Calu3 (cell line): ENCODE measurements at regions not wholly inside any gene's neighbourhood (a gene's known extent, or its start where the extent isn't known, plus 50 kb on each side); places are given as distances from the start of the nearest gene placed in this dataset.

Source experiments
- BruUV-seq: library from RNA; stranded (reverse); fragments of 400-500 nt; replicated peaks from 2 replicates; lab custom pipeline; 2021; lab: Mats Ljungman, UMichigan
- CTCF ChIA-PET: fragments of 300-600 bp; sonication (Branson Sonifier 250); formaldehyde crosslinking; loops from one replicate; lab custom pipeline; 2022; ENCODE audit warnings: antibody characterized with exemption; lab: Charles Lee
- DNase-seq: peaks from one replicate; pipeline ENCODE4 v3.0.0; 2022
- H3K27ac Mint-ChIP-seq: one replicate; pipeline ENCODE4 v1.8.0; 2022; ENCODE audit warnings: mixed read lengths; ENCODE audit not compliant: unreplicated experiment
- H3K27me3 Mint-ChIP-seq: one replicate; pipeline ENCODE4 v1.8.0; 2022; ENCODE audit warnings: mixed read lengths; ENCODE audit not compliant: unreplicated experiment
- H3K36me3 Mint-ChIP-seq: one replicate; pipeline ENCODE4 v1.8.0; 2022; ENCODE audit warnings: mild to moderate bottlenecking, moderate library complexity, mixed read lengths; ENCODE audit not compliant: insufficient read depth, unreplicated experiment
- H3K4me1 Mint-ChIP-seq: one replicate; pipeline ENCODE4 v1.8.0; 2022; ENCODE audit warnings: mild to moderate bottlenecking, low read depth, mixed read lengths; ENCODE audit not compliant: unreplicated experiment
- H3K4me3 Mint-ChIP-seq: one replicate; pipeline ENCODE4 v1.8.0; 2022; ENCODE audit warnings: mild to moderate bottlenecking, low read depth, moderate library complexity, mixed read lengths; ENCODE audit not compliant: unreplicated experiment
- H3K9me3 Mint-ChIP-seq: one replicate; pipeline ENCODE4 v1.8.0; 2022; ENCODE audit warnings: low read depth, mixed read lengths; ENCODE audit not compliant: unreplicated experiment
- intact Hi-C: fragments of 100-400 bp; cut with micrococcal nuclease; formaldehyde crosslinking; loops from one replicate; pipeline ENCODE4 v1.10.0; 2022; ENCODE audit not compliant: unreplicated experiment
- TF ChIP-seq, protein P1 (sequence below): fragments of 200-600 bp; IDR thresholded peaks from one replicate; pipeline ENCODE4 v1.8.0; 2022; ENCODE audit warnings: antibody characterized with exemption; ENCODE audit not compliant: unreplicated experiment

- Mint-ChIP-seq H3K4me1 (peaks cover 6% of the 10 kb centered on the region), H3K4me3 (no peak overlapping the region), H3K36me3 (no peaks in the 10 kb centered on the region), H3K9me3 (no peaks in the 10 kb centered on the region), H3K27ac (no peak overlapping the region), H3K27me3 (no peaks in the 10 kb centered on the region)
- TF ChIP-seq, protein P1, sequence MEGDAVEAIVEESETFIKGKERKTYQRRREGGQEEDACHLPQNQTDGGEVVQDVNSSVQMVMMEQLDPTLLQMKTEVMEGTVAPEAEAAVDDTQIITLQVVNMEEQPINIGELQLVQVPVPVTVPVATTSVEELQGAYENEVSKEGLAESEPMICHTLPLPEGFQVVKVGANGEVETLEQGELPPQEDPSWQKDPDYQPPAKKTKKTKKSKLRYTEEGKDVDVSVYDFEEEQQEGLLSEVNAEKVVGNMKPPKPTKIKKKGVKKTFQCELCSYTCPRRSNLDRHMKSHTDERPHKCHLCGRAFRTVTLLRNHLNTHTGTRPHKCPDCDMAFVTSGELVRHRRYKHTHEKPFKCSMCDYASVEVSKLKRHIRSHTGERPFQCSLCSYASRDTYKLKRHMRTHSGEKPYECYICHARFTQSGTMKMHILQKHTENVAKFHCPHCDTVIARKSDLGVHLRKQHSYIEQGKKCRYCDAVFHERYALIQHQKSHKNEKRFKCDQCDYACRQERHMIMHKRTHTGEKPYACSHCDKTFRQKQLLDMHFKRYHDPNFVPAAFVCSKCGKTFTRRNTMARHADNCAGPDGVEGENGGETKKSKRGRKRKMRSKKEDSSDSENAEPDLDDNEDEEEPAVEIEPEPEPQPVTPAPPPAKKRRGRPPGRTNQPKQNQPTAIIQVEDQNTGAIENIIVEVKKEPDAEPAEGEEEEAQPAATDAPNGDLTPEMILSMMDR = no peak
- CTCF ChIA-PET = no interaction called here
- no TSS peak for BruUV-seq
- intact Hi-C loops = no loop called here
- DNase-seq = no peak
Observed at GRCh38 chr5:130268489-130268888, 364.2 kb downstream of the CHSY3 start.

DNA sequence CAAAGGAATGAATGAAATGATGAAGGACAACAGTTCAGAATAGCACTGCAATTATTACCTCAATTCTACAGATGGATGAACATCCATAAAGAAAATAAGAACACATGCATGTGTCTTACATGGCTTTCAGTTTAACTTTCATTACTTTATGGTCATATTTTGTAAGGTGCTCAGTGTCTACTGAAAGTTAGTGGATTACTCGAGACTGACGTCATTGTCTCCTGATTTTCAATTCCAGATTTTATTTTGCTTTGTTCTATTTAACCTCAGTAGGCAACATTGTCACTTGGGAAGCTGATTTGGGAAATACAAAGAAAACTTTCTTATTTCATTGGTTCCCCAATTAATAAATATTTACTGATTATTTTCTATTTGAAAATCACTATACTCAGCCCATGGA is 363.7 kb downstream of the CHSY3 start:
- no peak for DNase-seq
- TF ChIP-seq, protein P1 = no peak
- Mint-ChIP-seq H3K27me3 (no peaks in the 10 kb centered on the region), H3K4me1 (peaks cover 6% of the 10 kb centered on the region), H3K9me3 (no peaks in the 10 kb centered on the region), H3K36me3 (no peaks in the 10 kb centered on the region), H3K4me3 (no peak overlapping the region), H3K27ac (no peak overlapping the region)
- BruUV-seq = no TSS peak
- intact Hi-C loops = no loop called here
- CTCF ChIA-PET = no interaction called here

DNA sequence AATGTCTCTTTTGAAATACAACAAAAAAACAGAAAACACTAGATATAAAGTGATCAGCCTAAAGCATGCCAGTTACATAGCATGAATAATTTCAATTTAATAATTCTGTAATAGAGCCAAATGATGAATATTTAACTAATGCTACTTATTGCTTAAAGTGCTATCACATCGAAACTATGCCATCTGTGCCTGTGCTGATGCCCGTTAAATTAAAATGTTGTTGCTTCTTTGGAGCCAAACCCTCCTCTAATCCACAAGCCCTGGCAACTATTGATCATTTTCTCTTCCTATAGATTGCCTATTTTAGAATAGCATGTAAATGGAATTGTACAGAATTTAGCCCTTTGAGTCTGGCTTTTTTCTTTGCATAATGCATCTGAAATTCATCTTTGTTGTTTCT is 356.2 kb downstream of the CHSY3 start:
- no peak overlapping the region for H3K4me3 Mint-ChIP-seq
- no peaks in the 10 kb centered on the region for H3K27me3 Mint-ChIP-seq
- peaks cover under 1% of the 10 kb centered on the region for H3K9me3 Mint-ChIP-seq
- DNase-seq = no peak
- H3K4me1 Mint-ChIP-seq = no peaks in the 10 kb centered on the region
- CTCF ChIA-PET = no interaction called here
- intact Hi-C loops = no loop called here
- TF ChIP-seq, protein P1 = no peak
- no peaks in the 10 kb centered on the region for H3K36me3 Mint-ChIP-seq
- no TSS peak for BruUV-seq
- no peak overlapping the region for H3K27ac Mint-ChIP-seq

- no peaks in the 10 kb centered on the region for H3K36me3 Mint-ChIP-seq
- CTCF ChIA-PET = no interaction called here
- DNase-seq = no peak
- TF ChIP-seq, protein P1 = no peak
- no TSS peak for BruUV-seq
- no peaks in the 10 kb centered on the region for H3K27me3 Mint-ChIP-seq
- H3K4me1 Mint-ChIP-seq = no peaks in the 10 kb centered on the region
- no peak overlapping the region for H3K4me3 Mint-ChIP-seq
- intact Hi-C loops = no loop called here
- no peak overlapping the region for H3K27ac Mint-ChIP-seq
- peaks cover 4% of the 10 kb centered on the region for H3K9me3 Mint-ChIP-seq
Observed at GRCh38 chr5:130251931-130252330, 347.7 kb downstream of the CHSY3 start.
